Parathyroid adenoma (tissue), 2 donors: ENCODE measurements at regions not wholly inside any gene's neighbourhood (a gene's known extent, or its start where the extent isn't known, plus 50 kb on each side); places are given as distances from the start of the nearest gene placed in this dataset.

Source experiments
- H2AFZ ChIP-seq: fragments of 300-600 bp; sonication (generic); one replicate; pipeline ENCODE4 v1.7.0; 2017; ENCODE audit warnings: antibody characterized with exemption, mild to moderate bottlenecking
- H3K27ac ChIP-seq: fragments of 300-600 bp; sonication (generic); one replicate; pipeline ENCODE4 v1.7.0; 2017
- H3K27me3 ChIP-seq: fragments of 300-600 bp; sonication (generic); one replicate; pipeline ENCODE4 v1.7.0; 2017; ENCODE audit warnings: low read length; ENCODE audit not compliant: control insufficient read depth, insufficient read depth
- H3K36me3 ChIP-seq: fragments of 300-600 bp; sonication (generic); one replicate; pipeline ENCODE4 v1.7.0; 2017; ENCODE audit warnings: low read length; ENCODE audit not compliant: control insufficient read depth, insufficient read depth
- H3K4me1 ChIP-seq: fragments of 300-600 bp; sonication (generic); one replicate; pipeline ENCODE4 v1.7.0; 2017; ENCODE audit warnings: control low read depth
- H3K4me2 ChIP-seq: fragments of 300-600 bp; sonication (generic); one replicate; pipeline ENCODE4 v1.7.0; 2017; ENCODE audit warnings: low read length
- H3K4me3 ChIP-seq: fragments of 300-600 bp; sonication (generic); one replicate; pipeline ENCODE4 v1.7.0; 2017; ENCODE audit warnings: low read depth, low read length
- H3K79me2 ChIP-seq: fragments of 300-600 bp; sonication (generic); one replicate; pipeline ENCODE4 v1.7.0; 2017; ENCODE audit warnings: control low read depth
- H3K9ac ChIP-seq: fragments of 300-600 bp; sonication (generic); one replicate; pipeline ENCODE4 v1.7.0; 2017; ENCODE audit warnings: mild to moderate bottlenecking
- H3K9me3 ChIP-seq: fragments of 300-600 bp; sonication (generic); one replicate; pipeline ENCODE4 v1.7.0; 2017; ENCODE audit warnings: low read length; ENCODE audit not compliant: control insufficient read depth
- CTCF ChIP-seq: fragments of 300-600 bp; sonication (generic); IDR thresholded peaks from one replicate; pipeline ENCODE4 v1.7.0; 2017; ENCODE audit warnings: antibody characterized with exemption, mild to moderate bottlenecking
- donor health status: primary hyperparathyroidism.

GRCh38 chrX:39853417-39854030, 244.2 kb downstream of the BCOR start:
- no peak overlapping the region for H3K27ac ChIP-seq
- H3K9ac ChIP-seq: no peak overlapping the region
- no peak overlapping the region for H3K4me3 ChIP-seq
- H3K27me3 ChIP-seq: no peaks in the 10 kb centered on the region
- H3K79me2 ChIP-seq: no peaks in the 10 kb centered on the region
- no peak overlapping the region for H2AFZ ChIP-seq
- no peaks in the 10 kb centered on the region for H3K36me3 ChIP-seq
- no peak overlapping the region for H3K4me2 ChIP-seq
- no peaks in the 10 kb centered on the region for H3K4me1 ChIP-seq
- H3K9me3 ChIP-seq: no peaks in the 10 kb centered on the region
- no peak for TF ChIP-seq CTCF

- Histone ChIP-seq H3K27me3 (no peaks in the 10 kb centered on the region), H3K9me3 (no peaks in the 10 kb centered on the region), H3K36me3 (no peaks in the 10 kb centered on the region), H3K4me1 (no peaks in the 10 kb centered on the region), H3K4me2 (no peak overlapping the region), H3K9ac (no peak overlapping the region), H3K4me3 (no peak overlapping the region), H3K79me2 (no peaks in the 10 kb centered on the region), H3K27ac (no peak overlapping the region), H2AFZ (no peak overlapping the region)
- TF ChIP-seq CTCF: no peak
These were observed 242.7 kb downstream of the BCOR start for GRCh38 chrX:39854772-39855747.

GRCh38 chrX:39855748-39856129, 242.0 kb downstream of the BCOR start:
- Histone ChIP-seq H3K9me3 (no peaks in the 10 kb centered on the region), H3K4me2 (no peak overlapping the region), H3K4me3 (no peak overlapping the region), H3K79me2 (no peaks in the 10 kb centered on the region), H3K9ac (no peak overlapping the region), H2AFZ (no peak overlapping the region), H3K36me3 (no peaks in the 10 kb centered on the region), H3K27ac (no peak overlapping the region), H3K4me1 (no peaks in the 10 kb centered on the region), H3K27me3 (no peaks in the 10 kb centered on the region)
- TF ChIP-seq CTCF: no peak

- Histone ChIP-seq H3K9me3 (no peaks in the 10 kb centered on the region), H3K4me3 (no peak overlapping the region), H3K36me3 (no peaks in the 10 kb centered on the region), H3K27me3 (no peaks in the 10 kb centered on the region), H2AFZ (no peak overlapping the region), H3K4me2 (no peak overlapping the region), H3K9ac (no peak overlapping the region), H3K27ac (no peak overlapping the region), H3K79me2 (no peaks in the 10 kb centered on the region), H3K4me1 (no peaks in the 10 kb centered on the region)
- TF ChIP-seq CTCF: no peak
These were observed 241.2 kb downstream of the BCOR start for GRCh38 chrX:39856472-39857121.
